Cerebellar cortex (tissue), 1 donor: ENCODE measurements at regions not wholly inside any gene's neighbourhood (a gene's known extent, or its start where the extent isn't known, plus 50 kb on each side); places are given as distances from the start of the nearest gene placed in this dataset.
"Not testable (repeated sequence)": the region's sequence is repeated elsewhere in the genome, so short reads cannot be mapped to it uniquely, and the experiment has no call there.

Source experiments
- DNase-seq: peaks from one replicate; pipeline ENCODE4 v3.0.0-alpha.2; 2015; ENCODE audit warnings: low spot score

DNA sequence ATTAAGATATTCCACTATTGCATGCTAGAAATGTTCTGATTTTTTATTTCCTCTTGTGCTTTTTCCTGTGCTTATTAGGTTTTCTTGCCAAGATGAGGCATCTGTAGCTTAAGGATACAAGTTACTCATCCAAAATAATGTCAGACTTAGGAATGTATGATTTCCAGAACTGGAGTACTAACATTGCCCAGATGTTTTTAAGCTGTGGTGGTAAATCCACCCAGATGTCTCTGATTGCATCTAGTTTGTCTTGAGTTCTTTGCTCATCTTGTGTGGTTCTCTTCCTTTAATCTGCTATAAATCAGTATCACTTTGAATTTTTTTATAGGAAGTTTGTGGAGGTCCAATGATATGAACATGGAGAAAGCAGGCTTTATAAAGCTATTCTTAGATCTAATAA lies 337.5 kb upstream of the ZNF608 start:
- no peak for DNase-seq

DNA sequence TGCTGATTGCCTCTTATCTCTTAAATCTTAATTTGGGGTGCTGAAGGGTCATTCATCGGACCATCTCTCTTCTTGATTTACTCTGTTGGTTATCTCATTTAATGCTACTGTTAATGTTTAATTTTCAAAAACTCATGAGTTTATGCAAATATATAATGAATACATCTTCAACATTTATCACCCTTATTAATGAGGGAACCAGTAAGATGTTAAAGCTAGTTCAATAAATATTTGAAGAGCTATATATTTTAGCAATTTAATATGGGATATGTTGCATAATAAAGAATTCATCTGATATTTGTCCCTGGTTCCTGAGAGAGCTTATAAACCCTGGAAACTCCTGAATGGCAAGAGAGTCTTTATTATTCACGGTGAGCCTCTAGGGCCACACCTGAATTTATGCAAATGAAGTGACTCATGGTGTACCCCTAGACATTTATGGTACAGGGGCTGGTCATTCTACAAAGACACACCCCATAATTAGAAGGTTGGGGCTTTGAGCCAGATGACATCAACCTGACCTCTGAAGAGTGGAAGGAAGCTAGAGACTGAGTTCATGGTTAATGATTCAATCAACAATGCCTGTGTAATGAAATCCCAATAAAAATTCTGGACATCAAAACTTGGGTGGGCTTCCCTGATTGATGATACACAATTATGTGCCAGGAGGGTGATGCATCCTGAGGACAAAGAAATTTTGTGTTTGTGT lies 339.5 kb upstream of the ZNF608 start:
- no peak for DNase-seq

GRCh38 chr5:125088522-125089105 lies 342.2 kb upstream of the ZNF608 start:
- DNase-seq = no peak

DNA sequence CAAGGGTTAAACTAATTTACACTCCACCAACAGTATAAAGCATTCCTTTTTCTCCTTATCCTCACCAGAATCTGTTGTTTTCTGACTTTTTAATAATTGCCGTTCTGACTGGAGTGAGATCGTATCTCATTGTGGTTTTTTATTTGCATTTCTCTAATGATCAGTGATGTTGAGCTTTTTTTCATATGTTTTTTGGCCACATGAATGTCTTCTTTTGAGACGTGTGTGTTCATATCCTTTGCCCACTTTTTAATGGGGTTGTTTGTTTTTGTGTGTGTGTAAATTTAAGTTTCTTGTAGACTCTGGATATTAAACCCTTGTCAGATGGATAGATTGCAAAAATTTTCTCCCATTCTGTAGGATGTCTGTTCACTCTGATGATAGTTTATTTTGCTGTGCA lies 345.7 kb upstream of the ZNF608 start:
- DNase-seq = not testable (repeated sequence)

DNA sequence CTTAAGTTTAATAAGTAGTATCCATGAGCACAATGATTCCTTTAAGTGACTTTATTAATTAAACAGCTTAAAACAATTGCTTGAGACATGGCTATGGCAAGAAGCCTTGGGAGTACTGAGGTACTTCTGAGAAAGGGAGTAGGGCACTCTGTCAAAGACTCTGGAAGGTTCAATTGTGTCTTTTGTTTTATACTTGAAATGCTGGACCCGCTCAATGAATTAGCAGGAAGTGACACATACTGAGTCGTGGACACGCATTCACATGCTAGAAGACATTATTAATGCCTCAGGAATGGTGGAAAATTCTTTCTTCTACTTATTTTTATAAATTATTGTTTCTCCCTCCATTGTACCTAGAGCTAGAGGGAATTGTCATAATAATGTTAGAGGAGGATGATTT lies 347.3 kb upstream of the ZNF608 start:
- DNase-seq = no peak

GRCh38 chr5:125100342-125100741 lies 353.9 kb upstream of the ZNF608 start:
- DNase-seq = no peak

- no peak for DNase-seq
Observed at GRCh38 chr5:125100951-125101350, 354.5 kb upstream of the ZNF608 start.

- no peak for DNase-seq
Observed at GRCh38 chr5:125103459-125103858, 357.0 kb upstream of the ZNF608 start.

DNA sequence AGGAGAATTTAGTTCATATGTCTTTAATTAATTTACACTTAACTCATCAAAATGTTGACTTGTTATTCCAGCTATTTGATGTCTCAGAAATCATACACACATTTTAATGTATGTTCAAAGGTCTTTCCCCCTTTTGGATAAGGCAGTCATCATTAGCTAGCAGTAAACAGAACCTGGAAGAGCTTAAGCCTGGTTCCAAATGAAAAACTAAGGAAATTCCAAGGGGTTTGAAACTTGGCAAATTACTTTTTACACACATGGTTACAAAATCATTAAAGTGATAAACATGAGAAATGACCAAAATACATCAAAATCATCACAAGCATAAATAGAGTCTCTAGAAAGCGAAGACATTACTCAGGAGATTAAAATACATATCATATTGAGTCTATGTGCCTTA lies 359.8 kb upstream of the ZNF608 start:
- no peak for DNase-seq

DNA sequence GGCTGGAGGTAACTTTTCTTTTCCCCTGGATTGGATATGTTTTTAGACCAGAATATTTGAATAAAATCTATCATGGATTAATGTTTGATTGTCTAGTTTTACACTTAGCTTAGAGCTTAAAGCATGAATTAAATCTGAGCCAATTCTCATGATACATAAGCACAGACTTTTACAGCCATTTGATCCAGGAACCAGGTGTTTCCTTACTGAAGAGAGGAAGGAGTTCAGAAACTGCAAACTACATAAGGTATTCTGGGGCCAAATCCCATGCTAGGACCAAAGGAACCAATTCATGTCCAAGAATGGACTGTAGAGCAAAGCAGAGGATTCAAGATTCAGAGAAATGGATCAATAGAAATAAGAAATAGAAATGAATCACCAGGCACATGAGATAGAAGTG lies 360.4 kb upstream of the ZNF608 start:
- no peak for DNase-seq

DNA sequence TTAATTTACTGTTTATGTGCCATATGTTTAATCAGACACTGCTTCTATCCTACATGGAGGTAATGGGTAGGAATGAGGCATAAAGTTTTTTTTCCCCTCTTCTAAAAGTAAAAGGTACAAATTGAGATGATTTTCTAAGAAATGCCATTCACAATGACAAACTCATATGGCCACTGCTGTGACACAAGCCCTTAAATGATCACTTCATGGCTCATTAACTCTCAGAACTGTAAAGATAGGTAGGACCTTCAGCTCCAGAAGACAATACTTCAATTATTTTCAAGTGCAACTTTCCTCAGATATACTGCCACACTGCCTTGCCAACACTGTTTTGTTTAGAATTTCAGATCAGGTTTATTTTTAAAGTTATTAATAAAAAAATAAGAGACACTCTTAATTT lies 362.9 kb upstream of the ZNF608 start:
- DNase-seq = no peak

DNA sequence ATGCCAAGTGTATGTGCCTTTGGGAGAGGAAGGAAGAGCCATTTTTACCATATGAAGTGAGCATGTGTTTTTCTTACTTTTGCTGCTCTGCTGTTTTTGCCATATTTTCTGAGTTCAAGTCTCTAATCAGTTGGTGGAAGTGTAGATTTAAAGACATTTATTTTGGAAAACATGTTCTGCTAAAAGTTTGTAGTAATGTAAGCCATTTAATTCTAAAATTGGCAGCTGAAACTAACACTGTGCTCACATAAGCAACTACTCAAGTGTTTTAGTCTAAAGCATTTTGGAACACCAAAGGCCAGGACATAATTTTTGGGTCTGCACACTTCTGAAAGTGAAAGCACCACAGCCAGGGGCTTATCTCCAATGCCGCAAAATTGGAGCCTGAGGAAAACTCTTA lies 363.4 kb upstream of the ZNF608 start:
- DNase-seq = no peak

- no peak for DNase-seq
Observed at GRCh38 chr5:125112196-125112595, 365.8 kb upstream of the ZNF608 start.

DNA sequence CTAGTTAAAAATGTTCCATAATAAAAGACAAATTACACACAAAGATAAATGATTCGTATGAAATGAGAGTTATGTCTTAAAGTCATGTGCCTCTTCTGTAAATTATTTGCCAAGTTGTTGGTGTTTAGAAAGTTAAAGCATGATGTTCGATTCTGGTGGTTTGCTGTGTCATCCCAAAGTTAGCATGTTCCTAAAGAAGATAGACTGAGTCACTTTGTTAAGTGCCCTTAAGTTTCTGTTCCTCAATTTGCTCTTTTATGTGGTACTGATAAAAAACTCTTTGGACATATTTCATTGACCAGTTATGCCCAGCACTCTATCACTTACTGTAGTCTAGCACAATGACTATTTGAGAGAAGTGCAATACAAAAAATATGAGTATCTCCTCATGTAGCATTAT lies 366.9 kb upstream of the ZNF608 start:
- DNase-seq = no peak

DNA sequence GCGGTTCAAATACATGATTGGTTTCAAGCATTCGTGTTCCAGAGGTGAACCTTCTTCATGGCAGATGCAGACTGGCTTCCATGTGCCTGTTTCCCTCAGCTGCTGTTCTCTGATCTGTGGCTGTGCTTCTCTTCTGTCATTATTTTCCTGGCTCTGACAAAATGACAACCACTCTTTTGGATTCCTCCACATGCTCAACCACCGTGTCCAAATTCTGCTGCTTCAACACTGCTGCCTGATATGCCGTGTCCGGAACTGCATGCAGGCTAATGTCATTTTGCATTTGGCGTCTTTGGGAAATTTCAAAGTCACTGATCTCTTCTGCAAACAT lies 368.7 kb upstream of the ZNF608 start:
- DNase-seq = no peak

- DNase-seq = peak; percentile 76
Observed at GRCh38 chr5:125117566-125117965, 371.1 kb upstream of the ZNF608 start.

DNA sequence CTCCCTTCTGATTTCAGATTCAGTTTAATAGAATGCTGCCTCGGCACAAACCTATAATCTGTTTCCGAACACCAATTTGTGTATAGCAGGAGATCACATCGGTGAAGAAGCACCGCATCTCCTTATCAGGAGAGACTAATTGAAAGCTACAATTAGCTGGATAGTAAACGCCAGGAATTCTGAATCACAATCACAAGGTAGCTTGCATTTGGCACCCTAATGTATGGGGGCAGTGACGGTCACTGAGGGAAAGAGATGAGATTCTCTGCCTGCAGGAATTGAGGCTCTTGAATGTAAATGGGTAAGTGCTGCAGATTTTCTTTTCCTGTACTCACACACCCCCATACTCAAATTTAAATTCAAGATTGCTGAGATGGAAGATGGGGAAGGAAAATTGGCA lies 373.6 kb upstream of the ZNF608 start:
- DNase-seq = no peak

DNA sequence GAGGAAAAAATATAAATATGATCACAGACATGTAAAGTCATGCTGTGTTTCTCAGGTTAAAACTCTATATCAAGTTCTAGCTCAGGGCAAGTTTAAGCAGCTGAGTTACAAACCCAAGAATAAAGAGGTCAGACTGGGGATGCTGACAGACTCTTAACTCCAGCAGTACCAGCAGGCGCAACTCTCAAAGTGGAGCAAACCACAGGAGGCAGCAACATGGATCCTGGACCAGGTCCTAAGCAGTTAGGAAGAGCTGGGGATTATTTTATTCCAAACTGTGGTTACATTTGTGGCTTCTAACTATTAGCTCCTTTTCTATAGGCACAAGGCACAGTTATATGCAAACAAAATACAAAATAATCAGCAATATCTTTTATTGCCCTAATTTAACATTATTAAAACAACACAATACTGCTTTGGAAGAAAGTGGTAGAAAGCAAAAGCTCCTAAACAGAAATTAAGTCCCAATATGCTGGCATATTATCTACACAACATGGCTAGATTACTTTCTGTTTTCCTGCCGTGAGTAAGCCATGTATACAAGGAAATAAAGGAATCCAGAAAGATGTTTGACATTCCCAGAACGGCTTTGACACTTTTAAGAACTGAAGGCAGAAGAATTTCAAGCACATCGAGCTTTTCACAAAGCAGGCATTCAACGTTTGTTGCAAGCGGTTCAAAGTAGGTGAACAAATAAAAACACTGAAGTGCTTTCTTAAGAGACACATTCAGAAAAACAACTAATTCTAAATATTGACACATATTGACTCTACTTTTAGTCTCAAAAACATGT lies 378.8 kb upstream of the ZNF608 start:
- peak; percentile 67 for DNase-seq

DNA sequence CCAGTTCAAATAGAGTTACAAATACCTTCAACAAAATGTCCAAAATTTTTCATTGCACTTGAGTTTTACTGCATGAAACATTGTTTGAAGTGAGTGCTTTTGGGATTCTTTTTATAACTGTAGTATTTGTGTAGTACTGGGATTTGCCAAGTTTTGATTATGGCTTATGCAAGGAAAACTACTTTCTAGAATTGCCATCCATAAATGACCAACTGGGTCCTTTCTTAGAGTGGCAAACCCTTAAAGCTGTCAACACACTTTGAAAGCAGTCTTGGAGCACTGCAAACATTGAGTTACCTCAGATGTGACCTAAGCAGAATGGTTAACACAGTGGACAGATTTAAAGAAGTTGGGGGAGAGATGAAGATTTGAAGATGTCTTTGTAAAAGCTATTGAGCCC lies 379.6 kb upstream of the ZNF608 start:
- no peak for DNase-seq

DNA sequence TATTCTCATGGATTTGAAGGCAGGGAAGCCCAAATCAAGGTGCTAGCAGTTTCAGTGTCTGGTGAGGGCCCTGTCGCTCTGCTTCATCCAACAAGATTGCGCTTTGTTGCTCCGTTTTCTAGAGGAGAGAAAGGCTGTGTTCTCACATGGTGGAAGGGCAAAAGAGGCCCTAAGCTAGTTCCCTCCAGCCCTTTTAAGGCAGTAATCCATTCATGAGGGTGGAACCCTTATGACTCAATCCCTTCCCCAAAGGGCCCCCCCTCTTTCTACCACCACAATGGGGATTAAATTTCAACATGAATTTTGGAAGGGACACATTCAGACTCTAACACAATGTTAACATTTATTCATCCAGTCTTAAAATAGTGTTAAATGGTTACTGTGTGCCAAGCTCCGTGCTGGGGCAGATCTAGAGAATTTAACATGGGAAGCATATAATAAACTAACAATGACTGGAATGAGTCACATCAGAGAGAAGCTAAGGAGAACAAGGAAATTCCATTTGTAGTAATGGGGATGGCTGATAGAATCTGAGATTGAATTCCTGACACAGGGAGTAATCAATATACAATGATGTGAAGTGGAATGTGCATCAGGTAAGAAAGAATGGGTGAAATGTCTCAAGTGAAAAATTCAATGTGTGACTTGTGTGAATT lies 382.8 kb upstream of the ZNF608 start:
- DNase-seq = no peak

GRCh38 chr5:125130591-125130990 lies 384.2 kb upstream of the ZNF608 start:
- no peak for DNase-seq

DNA sequence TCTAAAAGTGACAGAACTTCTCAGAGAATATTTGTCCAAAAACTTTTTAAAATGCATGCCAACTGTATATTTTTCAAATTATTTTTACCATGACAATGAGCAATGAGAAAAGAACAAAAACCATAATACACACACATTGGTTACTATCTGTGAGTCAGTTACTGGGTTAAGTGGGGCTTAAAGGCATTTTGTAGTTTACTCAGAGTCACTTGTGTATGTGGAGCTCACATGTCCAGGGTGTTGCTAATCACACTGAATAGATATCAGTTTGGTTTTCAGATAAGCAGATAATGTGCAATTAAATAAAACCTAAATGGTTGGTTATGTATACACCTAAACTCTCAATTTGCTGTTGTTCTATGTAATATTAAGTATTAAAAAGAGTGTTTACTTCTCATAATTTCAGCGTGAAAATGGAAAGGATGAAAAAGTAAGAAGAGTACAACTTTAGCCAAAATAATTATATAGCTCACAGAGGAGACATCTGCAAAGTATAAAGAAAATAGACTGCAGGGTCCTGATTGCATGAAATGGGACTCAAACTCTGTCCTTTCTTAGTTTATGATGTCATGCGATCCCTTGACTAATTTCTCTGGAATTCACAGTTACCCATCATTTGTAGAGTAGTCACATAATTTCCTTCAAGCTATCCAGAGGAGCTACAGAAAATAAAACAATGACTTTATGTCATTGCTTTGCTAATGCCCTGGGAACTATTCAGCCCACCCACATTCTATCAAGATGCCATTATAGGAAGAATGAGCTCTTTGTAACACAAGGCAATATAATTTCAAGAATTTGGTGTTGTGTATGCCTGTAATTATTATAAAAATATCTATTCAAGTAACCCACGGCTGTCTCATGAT lies 388.0 kb upstream of the ZNF608 start:
- no peak for DNase-seq
